ENCODE measurements at regions not wholly inside any gene's neighbourhood (a gene's known extent, or its start where the extent isn't known, plus 50 kb on each side); places are given as distances from the start of the nearest gene placed in this dataset.

DNA sequence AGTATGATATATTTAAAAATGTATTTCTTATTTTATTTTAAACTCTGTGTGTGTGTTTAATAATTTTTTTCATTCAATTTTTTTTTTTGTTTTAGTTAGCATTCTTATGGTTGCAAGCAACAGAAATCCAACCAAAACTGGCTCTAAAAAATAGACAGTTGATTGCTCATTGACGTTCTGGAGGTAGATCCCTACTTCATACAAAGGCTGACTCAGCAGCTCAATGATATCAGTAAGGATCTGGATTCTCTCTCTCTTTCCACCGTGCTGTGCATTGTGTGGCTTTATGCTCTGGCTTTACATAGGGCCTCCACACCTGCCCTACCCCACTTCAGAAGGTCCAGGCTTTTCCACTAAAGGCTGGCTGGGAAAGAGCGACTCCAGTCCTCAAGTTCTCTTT lies 117.8 kb downstream of the UCHL1 start:
- ChIA-PET POLR2A (ENCODE audit: partially characterized antibody) (no interaction called here), CTCF (ENCODE audit: partially characterized antibody) (no interaction called here)
- no peaks in the 10 kb centered on the region for H3K4me1 ChIP-seq (replicated peaks in 1 of 4; ENCODE audit: control insufficient read depth in 3 of 4, insufficient read depth in 4 of 4, low read length in 3 of 4)
- H3K4me2 ChIP-seq (ENCODE audit: insufficient read depth in 1 of 2, low read depth in 2 of 2, low read length in 2 of 2), result no peak overlapping the region
- H3K14ac ChIP-seq (ENCODE audit: insufficient read length), result no peak overlapping the region
- H3K23ac ChIP-seq (ENCODE audit: insufficient read length), result no peak overlapping the region
- no peak overlapping the region for H4K5ac ChIP-seq (ENCODE audit: insufficient read length, low read depth, low read length)
- no peak overlapping the region for H2AFZ ChIP-seq (ENCODE audit: low read length)
- H3K56ac ChIP-seq (replicated peaks; ENCODE audit: insufficient read length, low read depth, low read length), result no peak overlapping the region
- no peaks in the 10 kb centered on the region for H3K23me2 ChIP-seq (ENCODE audit: low read depth, low read length)
- DNase-seq (ENCODE audit: low read depth in 1 of 2, low spot score in 2 of 2), result no peak
- no peak overlapping the region for H2BK15ac ChIP-seq (ENCODE audit: low read length)
- FAIRE-seq, result no peak
- no peak overlapping the region for H3K9ac ChIP-seq (replicated peaks in 1 of 4; ENCODE audit: extremely low read depth in 1 of 4, low read depth in 3 of 4, low read length in 3 of 4)
- H3K9me3 ChIP-seq (ENCODE audit: insufficient read depth in 2 of 2, low read depth in 1 of 2, low read length in 1 of 2), result peaks cover 0 to 5% of the 10 kb centered on the region in 2 experiments; a peak in 1 of 4 replicates
- H4K8ac ChIP-seq (ENCODE audit: extremely low read depth, insufficient read depth, low read length), result no peak overlapping the region
- no peaks in the 10 kb centered on the region for H3K79me2 ChIP-seq (ENCODE audit: control insufficient read depth in 1 of 2, insufficient read depth in 2 of 2, low read length in 2 of 2)
- no peak overlapping the region for H2BK12ac ChIP-seq (ENCODE audit: low read depth, low read length)
- no peak overlapping the region for H2AK5ac ChIP-seq (ENCODE audit: low read depth, low read length)
- H4K91ac ChIP-seq (replicated peaks; ENCODE audit: insufficient read length, low read length), result no peak overlapping the region
- H3K4me3 ChIP-seq (ENCODE audit: extremely low read depth in 1 of 4, insufficient read depth in 2 of 4, low read depth in 3 of 4, low read length in 4 of 4), result no peak overlapping the region
- no peak overlapping the region for H3K4ac ChIP-seq (replicated peaks; ENCODE audit: insufficient read length, low read depth, low read length)
- H3K27ac ChIP-seq (ENCODE audit: low read depth, low read length), result no peak overlapping the region
- H2BK5ac ChIP-seq (ENCODE audit: low read depth, low read length), result no peak overlapping the region
- H4K20me1 ChIP-seq (replicated peaks in 1 of 2; ENCODE audit: control insufficient read depth in 1 of 2, insufficient read depth in 2 of 2, low read length in 2 of 2), result no peaks in the 10 kb centered on the region
- no peak overlapping the region for H2BK120ac ChIP-seq (replicated peaks; ENCODE audit: low read depth, low read length)
- 82% methylated on average over 3 of the region's 3 CpGs; no CpG with 5 or more reads in 1 of the 2 experiments for WGBS, 2 experiments (ENCODE audit: extremely low coverage in 1 of 2, insufficient coverage in 1 of 2, insufficient read length in 1 of 2, insufficient replicate concordance in 2 of 2, low coverage in 1 of 2, low lambda C conversion rate in 2 of 2, missing lambda C conversion rate in 1 of 2)
- H3K18ac ChIP-seq (ENCODE audit: extremely low read depth, low read length), result no peak overlapping the region
- H3K79me1 ChIP-seq (ENCODE audit: low read depth, low read length), result no peaks in the 10 kb centered on the region; the same call in 1 of the 2 replicates
- H3K36me3 ChIP-seq (ENCODE audit: control insufficient read depth in 2 of 4, insufficient read depth in 4 of 4, low read length in 3 of 4), result no peaks in the 10 kb centered on the region; a peak in 1 of 8 replicates
- H2BK20ac ChIP-seq (ENCODE audit: low read length), result no peak overlapping the region
- H3K27me3 ChIP-seq (replicated peaks in 1 of 4; ENCODE audit: control insufficient read depth in 3 of 4, extremely low read depth in 1 of 4, insufficient read depth in 3 of 4, low read length in 3 of 4), result peaks cover 0 to 2% (median 0%) of the 10 kb centered on the region in 4 experiments; a peak in 1 of 7 replicates
- TF ChIP-seq FOSL1 (IDR thresholded peaks at IDR 0.05; ENCODE audit: insufficient read depth, low read depth, low read length) (no peak), POU5F1 (IDR thresholded peaks at IDR 0.05; ENCODE audit: low read depth, low read length) (no peak), RAD21 (IDR thresholded peaks at IDR 0.05 in 1 of 2, conservative IDR thresholded peaks at IDR 0.05 in 1 of 2; ENCODE audit: low read depth in 2 of 2, low read length in 2 of 2) (no peak), KDM4A (IDR thresholded peaks at IDR 0.05; ENCODE audit: low read depth, low read length, severe bottlenecking) (no peak), GABPA (IDR thresholded peaks at IDR 0.05; ENCODE audit: borderline replicate concordance, insufficient read depth, low read length) (no peak), ASH2L (IDR thresholded peaks at IDR 0.05; ENCODE audit: low read length) (no peak), POLR2A (IDR thresholded peaks at IDR 0.05; ENCODE audit: control extremely low read depth in 1 of 2, low read depth in 2 of 2, low read length in 2 of 2) (no peak), NANOG (IDR thresholded peaks at IDR 0.05; ENCODE audit: insufficient read depth, low read depth, low read length, poor library complexity, severe bottlenecking) (no peak), HDAC6 (IDR thresholded peaks at IDR 0.05; ENCODE audit: low read depth, low read length) (no peak), SIN3A (conservative IDR thresholded peaks at IDR 0.05 in 1 of 2, IDR thresholded peaks at IDR 0.05 in 1 of 2; ENCODE audit: low read depth in 1 of 2, low read length in 2 of 2) (no peak), SP2 (IDR thresholded peaks at IDR 0.05; ENCODE audit: low read length) (no peak)
- TF ChIP-seq, protein P1, sequence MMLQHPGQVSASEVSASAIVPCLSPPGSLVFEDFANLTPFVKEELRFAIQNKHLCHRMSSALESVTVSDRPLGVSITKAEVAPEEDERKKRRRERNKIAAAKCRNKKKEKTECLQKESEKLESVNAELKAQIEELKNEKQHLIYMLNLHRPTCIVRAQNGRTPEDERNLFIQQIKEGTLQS (IDR thresholded peaks at IDR 0.05; ENCODE audit: insufficient read depth, low read depth, low read length), result no peak
- TF ChIP-seq, protein P2, sequence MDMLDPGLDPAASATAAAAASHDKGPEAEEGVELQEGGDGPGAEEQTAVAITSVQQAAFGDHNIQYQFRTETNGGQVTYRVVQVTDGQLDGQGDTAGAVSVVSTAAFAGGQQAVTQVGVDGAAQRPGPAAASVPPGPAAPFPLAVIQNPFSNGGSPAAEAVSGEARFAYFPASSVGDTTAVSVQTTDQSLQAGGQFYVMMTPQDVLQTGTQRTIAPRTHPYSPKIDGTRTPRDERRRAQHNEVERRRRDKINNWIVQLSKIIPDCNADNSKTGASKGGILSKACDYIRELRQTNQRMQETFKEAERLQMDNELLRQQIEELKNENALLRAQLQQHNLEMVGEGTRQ (IDR thresholded peaks at IDR 0.05; ENCODE audit: low read length), result no peak
